Activated naive CD4-positive, alpha-beta T cell treated with anti-CD3 and anti-CD28 coated beads for 36 hours (primary cell): ENCODE measurements at regions not wholly inside any gene's neighbourhood (a gene's known extent, or its start where the extent isn't known, plus 50 kb on each side); places are given as distances from the start of the nearest gene placed in this dataset.

Experiments used
- CTCF ChIA-PET: fragments of 350-600 bp; sonication (Branson Sonifier 250); formaldehyde crosslinking; loops from one replicate; lab custom pipeline; 2021; ENCODE audit warnings: antibody characterized with exemption; lab: Charles Lee
- DNase-seq: peaks from one replicate; pipeline ENCODE4 v3.0.0-alpha.2; 2020
- H3K27ac Mint-ChIP-seq: one replicate; pipeline ENCODE4 v1.8.0; 2021; ENCODE audit warnings: mild to moderate bottlenecking, mixed read lengths
- H3K27me3 Mint-ChIP-seq: one replicate; pipeline ENCODE4 v1.8.0; 2021; ENCODE audit warnings: low read depth, mixed read lengths
- H3K36me3 Mint-ChIP-seq: one replicate; pipeline ENCODE4 v1.8.0; 2021; ENCODE audit warnings: low read depth, mixed read lengths
- H3K4me1 Mint-ChIP-seq: one replicate; pipeline ENCODE4 v1.8.0; 2021; ENCODE audit warnings: low read depth, mixed read lengths
- H3K4me3 Mint-ChIP-seq: one replicate; pipeline ENCODE4 v1.8.0; 2021; ENCODE audit warnings: mild to moderate bottlenecking, moderate library complexity, mixed read lengths
- H3K9me3 Mint-ChIP-seq: one replicate; pipeline ENCODE4 v1.8.0; 2021; ENCODE audit warnings: mixed read lengths
- intact Hi-C: fragments of 100-400 bp; cut with micrococcal nuclease; formaldehyde crosslinking; loops from one replicate; pipeline ENCODE4 v1.15.1; 2023

- Mint-ChIP-seq H3K9me3 (no peaks in the 10 kb centered on the region), H3K27ac (no peak overlapping the region), H3K36me3 (no peaks in the 10 kb centered on the region), H3K4me3 (no peak overlapping the region), H3K27me3 (peaks cover 5% of the 10 kb centered on the region), H3K4me1 (no peaks in the 10 kb centered on the region)
- DNase-seq, result no peak
- CTCF ChIA-PET, result no interaction called here
- intact Hi-C loops, result no loop called here
Observed at GRCh38 chr3:110806924-110807323, 264.7 kb upstream of the NECTIN3 start.

DNA sequence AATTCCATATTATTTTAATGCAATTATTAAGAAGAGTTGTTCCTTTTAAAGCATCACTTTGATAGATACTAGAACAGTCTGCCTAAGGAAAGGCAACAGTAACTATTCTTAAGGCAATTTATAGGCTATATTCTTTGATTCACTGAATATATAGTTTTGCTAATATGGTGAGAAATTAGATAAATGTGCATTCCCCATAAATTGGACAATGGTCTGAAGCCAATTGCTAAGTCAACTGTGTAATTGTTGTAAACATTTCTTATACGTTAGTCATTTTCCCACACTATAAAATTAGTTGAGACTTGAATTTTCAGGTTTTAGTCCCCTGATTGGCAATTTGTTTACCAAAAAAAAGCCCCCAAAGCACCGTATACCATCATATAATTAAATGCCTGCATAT is 263.0 kb upstream of the NECTIN3 start:
- H3K4me1 Mint-ChIP-seq, result no peaks in the 10 kb centered on the region
- H3K36me3 Mint-ChIP-seq, result no peaks in the 10 kb centered on the region
- CTCF ChIA-PET, result no interaction called here
- no peaks in the 10 kb centered on the region for H3K9me3 Mint-ChIP-seq
- intact Hi-C loops, result no loop called here
- no peak overlapping the region for H3K4me3 Mint-ChIP-seq
- DNase-seq, result no peak
- H3K27me3 Mint-ChIP-seq, result peaks cover 10% of the 10 kb centered on the region
- no peak overlapping the region for H3K27ac Mint-ChIP-seq

- Mint-ChIP-seq H3K27ac (no peak overlapping the region), H3K36me3 (no peaks in the 10 kb centered on the region), H3K9me3 (no peaks in the 10 kb centered on the region), H3K4me1 (peaks cover 3% of the 10 kb centered on the region), H3K4me3 (no peak overlapping the region), H3K27me3 (peaks cover 14% of the 10 kb centered on the region)
- intact Hi-C loops, result loop anchor here (10.0 kb wide), 1 partner anchor 504 kb away; no protein-coding TSS in a partner anchor
- no peak for DNase-seq
- CTCF ChIA-PET, result interaction anchor here (0.7 kb wide), 1 partner anchor 1265 kb away, joined by 3 read pairs; no protein-coding TSS in a partner anchor
Observed at GRCh38 chr3:110810356-110810755, 261.3 kb upstream of the NECTIN3 start.

DNA sequence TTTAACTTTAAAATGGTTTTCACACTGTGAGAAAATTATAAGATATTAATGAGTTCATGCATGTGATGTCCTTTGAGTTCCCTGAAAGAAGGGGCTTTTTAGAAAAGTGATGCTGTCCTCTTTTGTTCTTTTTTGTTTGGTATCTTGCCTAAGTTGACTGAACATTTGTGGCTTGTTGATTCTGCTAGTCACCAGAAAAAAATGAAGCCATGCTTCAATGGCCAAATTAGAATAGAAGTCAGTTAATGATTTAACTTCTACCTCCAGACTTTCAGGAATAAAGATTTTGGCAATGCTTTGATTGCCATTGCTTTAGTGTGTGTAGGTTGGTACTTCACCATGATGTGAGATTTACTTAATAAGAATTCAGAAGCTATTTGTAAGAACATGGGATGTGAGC is 260.6 kb upstream of the NECTIN3 start:
- Mint-ChIP-seq H3K36me3 (no peaks in the 10 kb centered on the region), H3K4me3 (no peak overlapping the region), H3K27me3 (peaks cover 14% of the 10 kb centered on the region), H3K27ac (no peak overlapping the region), H3K9me3 (no peaks in the 10 kb centered on the region), H3K4me1 (peaks cover 3% of the 10 kb centered on the region)
- intact Hi-C loops, result loop anchor here (10.0 kb wide), 1 partner anchor 504 kb away; no protein-coding TSS in a partner anchor
- CTCF ChIA-PET, result no interaction called here
- no peak for DNase-seq

DNA sequence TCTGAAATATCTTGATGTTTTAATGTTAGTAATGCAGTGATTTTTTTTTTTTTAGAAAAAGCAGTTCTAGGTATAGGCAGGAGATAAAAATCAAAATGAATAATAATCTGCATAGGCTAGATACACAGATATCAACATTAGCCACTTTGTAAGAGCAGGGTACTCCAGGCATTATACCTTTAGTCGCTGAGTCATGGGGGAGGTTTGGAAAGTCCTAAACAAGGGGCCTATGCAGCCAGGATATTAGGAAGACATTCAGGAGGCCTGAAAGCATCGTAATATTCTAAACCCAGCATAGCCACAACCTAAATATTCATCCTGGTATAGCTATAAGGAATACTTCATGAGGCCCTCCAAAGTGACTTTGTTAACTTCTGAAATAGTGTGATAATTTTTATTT is 258.1 kb upstream of the NECTIN3 start:
- no peaks in the 10 kb centered on the region for H3K36me3 Mint-ChIP-seq
- H3K27ac Mint-ChIP-seq, result no peak overlapping the region
- peaks cover 18% of the 10 kb centered on the region for H3K27me3 Mint-ChIP-seq
- CTCF ChIA-PET, result no interaction called here
- no peak for DNase-seq
- H3K9me3 Mint-ChIP-seq, result no peaks in the 10 kb centered on the region
- H3K4me1 Mint-ChIP-seq, result peaks cover 3% of the 10 kb centered on the region
- intact Hi-C loops, result loop anchor here (10.0 kb wide), 1 partner anchor 501 kb away; no protein-coding TSS in a partner anchor
- H3K4me3 Mint-ChIP-seq, result no peak overlapping the region

DNA sequence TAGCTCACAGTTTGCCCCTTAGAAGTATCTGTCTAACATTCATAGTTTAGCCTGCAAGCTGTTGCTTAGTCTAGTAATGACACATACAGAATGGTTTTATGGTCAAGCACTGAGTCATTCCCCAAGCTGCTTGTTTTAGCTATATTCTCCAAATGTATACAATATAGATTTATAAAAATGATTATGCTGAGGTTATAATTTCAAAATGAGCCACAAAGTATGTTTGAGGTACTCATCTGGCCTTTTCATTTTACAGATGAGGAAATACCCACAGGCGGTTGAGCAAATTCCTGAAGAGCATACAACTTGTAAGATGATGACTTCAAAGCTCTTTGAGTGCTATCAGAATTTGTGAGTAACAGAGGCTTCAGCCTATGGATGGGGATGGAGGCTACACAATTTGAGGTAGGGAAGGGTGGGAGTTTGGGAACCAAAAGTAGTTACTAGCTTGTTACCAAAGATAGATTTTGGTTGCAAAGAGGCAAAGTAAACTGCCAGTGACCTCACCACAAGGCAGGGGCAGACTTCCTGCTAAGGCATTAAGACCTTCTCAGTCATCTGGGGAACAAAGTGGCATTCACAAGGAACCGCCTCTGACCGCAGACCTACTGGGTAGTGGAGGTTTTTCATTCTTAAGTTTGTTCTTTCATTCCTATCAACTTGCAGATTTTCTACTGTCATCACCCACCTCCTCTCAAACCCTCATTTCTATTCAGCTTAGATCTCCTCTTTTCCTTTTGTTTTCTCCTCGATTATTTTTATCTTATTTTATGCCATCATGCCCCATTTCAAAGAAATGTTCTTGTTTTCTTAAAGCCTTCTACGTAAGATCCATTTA is 257.2 kb upstream of the NECTIN3 start:
- no peak overlapping the region for H3K4me3 Mint-ChIP-seq
- CTCF ChIA-PET, result interaction anchor here (0.7 kb wide), 1 partner anchor 97 kb away, joined by 3 read pairs; no protein-coding TSS in a partner anchor
- peak; percentile 16 for DNase-seq
- intact Hi-C loops, result loop anchor here (10.0 kb wide), 1 partner anchor 500 kb away; no protein-coding TSS in a partner anchor
- H3K27me3 Mint-ChIP-seq, result peaks cover 18% of the 10 kb centered on the region
- H3K27ac Mint-ChIP-seq, result no peak overlapping the region
- no peaks in the 10 kb centered on the region for H3K9me3 Mint-ChIP-seq
- peaks cover 3% of the 10 kb centered on the region for H3K4me1 Mint-ChIP-seq
- no peaks in the 10 kb centered on the region for H3K36me3 Mint-ChIP-seq

- Mint-ChIP-seq H3K9me3 (no peaks in the 10 kb centered on the region), H3K27ac (no peak overlapping the region), H3K4me1 (peaks cover 3% of the 10 kb centered on the region), H3K27me3 (peaks cover 18% of the 10 kb centered on the region), H3K4me3 (no peak overlapping the region), H3K36me3 (no peaks in the 10 kb centered on the region)
- CTCF ChIA-PET, result interaction anchor here (0.7 kb wide), 1 partner anchor 98 kb away, joined by 3 read pairs; no protein-coding TSS in a partner anchor
- DNase-seq, result no peak
- intact Hi-C loops, result loop anchor here (10.0 kb wide), 1 partner anchor 500 kb away; no protein-coding TSS in a partner anchor
Observed at GRCh38 chr3:110815008-110815583, 256.5 kb upstream of the NECTIN3 start.

DNA sequence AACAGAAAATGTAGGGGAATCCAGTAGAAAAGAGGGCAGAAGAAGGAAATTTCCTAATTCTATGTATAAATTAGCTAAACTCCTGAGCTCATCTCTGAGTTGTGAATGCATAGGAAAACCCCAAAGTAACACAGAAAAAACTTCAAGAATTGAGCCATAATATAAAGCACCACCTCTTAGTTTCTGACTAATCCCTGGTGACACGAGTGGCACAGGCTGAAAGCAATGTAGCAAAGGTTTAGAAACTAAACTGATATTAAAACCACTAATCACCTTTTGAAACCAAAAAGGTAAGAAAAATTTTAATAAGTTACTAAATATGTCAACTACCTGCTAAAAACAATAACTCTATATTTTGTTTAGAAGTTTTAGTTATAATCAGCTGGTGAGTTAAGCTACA is 255.6 kb upstream of the NECTIN3 start:
- Mint-ChIP-seq H3K4me3 (no peak overlapping the region), H3K27ac (no peak overlapping the region), H3K4me1 (peaks cover 3% of the 10 kb centered on the region), H3K36me3 (no peaks in the 10 kb centered on the region), H3K9me3 (no peaks in the 10 kb centered on the region), H3K27me3 (peaks cover 16% of the 10 kb centered on the region)
- no peak for DNase-seq
- CTCF ChIA-PET, result no interaction called here
- intact Hi-C loops, result loop anchor here (10.0 kb wide), 1 partner anchor 499 kb away; no protein-coding TSS in a partner anchor

- no peak overlapping the region for H3K4me3 Mint-ChIP-seq
- intact Hi-C loops, result no loop called here
- DNase-seq, result no peak
- H3K4me1 Mint-ChIP-seq, result no peaks in the 10 kb centered on the region
- peaks cover 4% of the 10 kb centered on the region for H3K27me3 Mint-ChIP-seq
- H3K27ac Mint-ChIP-seq, result no peak overlapping the region
- H3K9me3 Mint-ChIP-seq, result no peaks in the 10 kb centered on the region
- CTCF ChIA-PET, result no interaction called here
- H3K36me3 Mint-ChIP-seq, result no peaks in the 10 kb centered on the region
Observed at GRCh38 chr3:110821586-110821985, 250.0 kb upstream of the NECTIN3 start.

- H3K4me3 Mint-ChIP-seq, result no peak overlapping the region
- no peak for DNase-seq
- H3K4me1 Mint-ChIP-seq, result no peaks in the 10 kb centered on the region
- no peaks in the 10 kb centered on the region for H3K36me3 Mint-ChIP-seq
- intact Hi-C loops, result no loop called here
- peaks cover 1% of the 10 kb centered on the region for H3K27me3 Mint-ChIP-seq
- CTCF ChIA-PET, result no interaction called here
- no peaks in the 10 kb centered on the region for H3K9me3 Mint-ChIP-seq
- no peak overlapping the region for H3K27ac Mint-ChIP-seq
Observed at GRCh38 chr3:110822971-110823370, 248.6 kb upstream of the NECTIN3 start.

GRCh38 chr3:110846971-110847370 is 224.6 kb upstream of the NECTIN3 start:
- intact Hi-C loops, result no loop called here
- no peak for DNase-seq
- CTCF ChIA-PET, result no interaction called here
- no peaks in the 10 kb centered on the region for H3K4me1 Mint-ChIP-seq
- H3K27me3 Mint-ChIP-seq, result peaks cover 8% of the 10 kb centered on the region
- no peaks in the 10 kb centered on the region for H3K36me3 Mint-ChIP-seq
- no peak overlapping the region for H3K4me3 Mint-ChIP-seq
- peaks cover 3% of the 10 kb centered on the region for H3K9me3 Mint-ChIP-seq
- H3K27ac Mint-ChIP-seq, result no peak overlapping the region

GRCh38 chr3:110849064-110849463 is 222.6 kb upstream of the NECTIN3 start:
- H3K27ac Mint-ChIP-seq, result no peak overlapping the region
- H3K4me3 Mint-ChIP-seq, result no peak overlapping the region
- no peaks in the 10 kb centered on the region for H3K4me1 Mint-ChIP-seq
- intact Hi-C loops, result no loop called here
- H3K27me3 Mint-ChIP-seq, result peaks cover 10% of the 10 kb centered on the region
- DNase-seq, result no peak
- no peaks in the 10 kb centered on the region for H3K36me3 Mint-ChIP-seq
- peaks cover 3% of the 10 kb centered on the region for H3K9me3 Mint-ChIP-seq
- CTCF ChIA-PET, result no interaction called here
